ENCODE measurements at regions not wholly inside any gene's neighbourhood (a gene's known extent, or its start where the extent isn't known, plus 50 kb on each side); places are given as distances from the start of the nearest gene placed in this dataset.

DNA sequence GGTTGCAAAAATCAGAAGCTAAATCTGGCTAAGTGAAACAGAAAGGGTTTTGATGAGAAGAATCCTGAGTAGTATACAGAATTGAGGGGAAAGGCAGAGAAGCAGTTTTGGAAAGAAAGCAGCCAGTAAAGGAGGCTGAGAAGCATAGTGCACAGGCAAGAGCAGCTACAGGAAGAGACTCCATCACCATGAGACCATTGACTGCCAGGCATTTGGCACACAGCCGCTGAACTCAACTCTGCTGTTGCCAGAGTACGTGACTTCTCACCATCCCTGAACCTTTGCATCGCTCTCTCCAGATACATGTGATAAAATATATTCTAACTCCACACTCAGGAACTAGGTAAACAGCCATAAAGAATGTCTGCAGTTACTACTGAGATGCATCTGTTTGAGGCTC is 128.3 kb upstream of the C1orf21 start:
- TF ChIP-seq POLR2AphosphoS5 (IDR thresholded peaks at IDR 0.05; ENCODE audit: low read depth, low read length) = no peak
- no peak for TF ChIP-seq POLR2A (IDR thresholded peaks at IDR 0.05; ENCODE audit: low read depth, low read length)
